ENCODE measurements at regions not wholly inside any gene's neighbourhood (a gene's known extent, or its start where the extent isn't known, plus 50 kb on each side); places are given as distances from the start of the nearest gene placed in this dataset.
"Not testable (repeated sequence)": the region's sequence is repeated elsewhere in the genome, so short reads cannot be mapped to it uniquely, and the experiment has no call there.

DNA sequence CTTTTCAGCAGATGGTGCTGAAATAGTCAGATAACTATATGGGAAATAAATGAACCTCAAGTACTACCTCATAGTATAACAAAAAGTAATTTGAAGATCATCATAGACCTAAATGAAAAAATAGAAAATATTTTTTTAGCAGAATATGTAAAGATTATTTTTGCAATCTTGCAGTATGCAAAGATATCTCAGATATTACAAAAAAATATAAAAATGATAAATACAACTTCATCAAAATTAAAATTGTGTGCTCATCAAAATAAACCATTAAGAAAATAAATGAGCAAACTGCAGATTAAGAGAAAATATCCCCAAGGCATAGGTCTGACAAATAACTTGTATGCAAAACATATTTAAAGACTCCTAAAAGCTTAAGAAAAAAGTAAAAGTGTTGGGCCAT is 83.4 kb upstream of the KCND2 start:
- no peaks in the 10 kb centered on the region for H3K27me3 ChIP-seq (ENCODE audit: control insufficient read depth in 3 of 3, insufficient read depth in 3 of 3, low read length in 2 of 3)
- ATAC-seq (ENCODE audit: insufficient read depth, low FRiP score) (no peak), DNase-seq (no peak)
- no peak overlapping the region for H3K27ac ChIP-seq (ENCODE audit: low read depth in 1 of 2, low read length in 1 of 2)
- no peak overlapping the region for H3K9ac ChIP-seq (ENCODE audit: insufficient read depth in 1 of 2, low read length in 2 of 2)
- no peaks in the 10 kb centered on the region for H3K9me3 ChIP-seq (ENCODE audit: control insufficient read depth in 4 of 4, insufficient read depth in 3 of 4, low read length in 3 of 4)
- no peaks in the 10 kb centered on the region for H3K4me1 ChIP-seq (ENCODE audit: control insufficient read depth in 5 of 5, insufficient read depth in 5 of 5, low read length in 5 of 5)
- no peak overlapping the region for H3K4me3 ChIP-seq
- H3K36me3 ChIP-seq (ENCODE audit: control insufficient read depth in 4 of 4, insufficient read depth in 4 of 4, low read length in 4 of 4), result no peaks in the 10 kb centered on the region
- TF ChIP-seq, protein P1, sequence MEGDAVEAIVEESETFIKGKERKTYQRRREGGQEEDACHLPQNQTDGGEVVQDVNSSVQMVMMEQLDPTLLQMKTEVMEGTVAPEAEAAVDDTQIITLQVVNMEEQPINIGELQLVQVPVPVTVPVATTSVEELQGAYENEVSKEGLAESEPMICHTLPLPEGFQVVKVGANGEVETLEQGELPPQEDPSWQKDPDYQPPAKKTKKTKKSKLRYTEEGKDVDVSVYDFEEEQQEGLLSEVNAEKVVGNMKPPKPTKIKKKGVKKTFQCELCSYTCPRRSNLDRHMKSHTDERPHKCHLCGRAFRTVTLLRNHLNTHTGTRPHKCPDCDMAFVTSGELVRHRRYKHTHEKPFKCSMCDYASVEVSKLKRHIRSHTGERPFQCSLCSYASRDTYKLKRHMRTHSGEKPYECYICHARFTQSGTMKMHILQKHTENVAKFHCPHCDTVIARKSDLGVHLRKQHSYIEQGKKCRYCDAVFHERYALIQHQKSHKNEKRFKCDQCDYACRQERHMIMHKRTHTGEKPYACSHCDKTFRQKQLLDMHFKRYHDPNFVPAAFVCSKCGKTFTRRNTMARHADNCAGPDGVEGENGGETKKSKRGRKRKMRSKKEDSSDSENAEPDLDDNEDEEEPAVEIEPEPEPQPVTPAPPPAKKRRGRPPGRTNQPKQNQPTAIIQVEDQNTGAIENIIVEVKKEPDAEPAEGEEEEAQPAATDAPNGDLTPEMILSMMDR (IDR thresholded peaks at IDR 0.05; ENCODE audit: control extremely low read depth, extremely low read depth), result no peak

GRCh38 chr7:120190109-120190508 is 82.9 kb upstream of the KCND2 start:
- H3K27ac ChIP-seq (ENCODE audit: low read depth in 1 of 2, low read length in 1 of 2), result no peak overlapping the region

GRCh38 chr7:120190566-120190965 is 82.4 kb upstream of the KCND2 start:
- TF ChIP-seq, protein P1 (IDR thresholded peaks at IDR 0.05; ENCODE audit: control extremely low read depth, extremely low read depth), result no peak
- no peak overlapping the region for H3K4me3 ChIP-seq
- ATAC-seq (ENCODE audit: insufficient read depth, low FRiP score), result no peak
- WGBS, 2 donors, result 75 to 77% methylated on average over 1 of the region's 1 CpG
- no peaks in the 10 kb centered on the region for H3K27me3 ChIP-seq (ENCODE audit: control insufficient read depth in 3 of 3, insufficient read depth in 3 of 3, low read length in 2 of 3)
- H3K4me1 ChIP-seq (ENCODE audit: control insufficient read depth in 5 of 5, insufficient read depth in 5 of 5, low read length in 5 of 5), result no peaks in the 10 kb centered on the region
- H3K9ac ChIP-seq (ENCODE audit: insufficient read depth in 1 of 2, low read length in 2 of 2), result no peak overlapping the region
- no peak for DNase-seq
- H3K9me3 ChIP-seq (ENCODE audit: control insufficient read depth in 4 of 4, insufficient read depth in 3 of 4, low read length in 3 of 4), result no peaks in the 10 kb centered on the region
- no peak overlapping the region for H3K27ac ChIP-seq (ENCODE audit: low read depth in 1 of 2, low read length in 1 of 2)
- H3K36me3 ChIP-seq (ENCODE audit: control insufficient read depth in 4 of 4, insufficient read depth in 4 of 4, low read length in 4 of 4), result no peaks in the 10 kb centered on the region

More at GRCh38 chr7:120190109-120190508, 82.9 kb upstream of the KCND2 start:
- Histone ChIP-seq H3K4me3 (no peak overlapping the region), H3K9ac (ENCODE audit: insufficient read depth in 1 of 2, low read length in 2 of 2) (no peak overlapping the region), H3K9me3 (ENCODE audit: control insufficient read depth in 4 of 4, insufficient read depth in 3 of 4, low read length in 3 of 4) (no peaks in the 10 kb centered on the region), H3K27me3 (ENCODE audit: control insufficient read depth in 3 of 3, insufficient read depth in 3 of 3, low read length in 2 of 3) (no peaks in the 10 kb centered on the region), H3K36me3 (ENCODE audit: control insufficient read depth in 4 of 4, insufficient read depth in 4 of 4, low read length in 4 of 4) (no peaks in the 10 kb centered on the region), H3K4me1 (ENCODE audit: control insufficient read depth in 5 of 5, insufficient read depth in 5 of 5, low read length in 5 of 5) (no peaks in the 10 kb centered on the region)
- DNase-seq (no peak), ATAC-seq (ENCODE audit: insufficient read depth, low FRiP score) (no peak)
- TF ChIP-seq, protein P1 (IDR thresholded peaks at IDR 0.05; ENCODE audit: control extremely low read depth, extremely low read depth), result no peak

DNA sequence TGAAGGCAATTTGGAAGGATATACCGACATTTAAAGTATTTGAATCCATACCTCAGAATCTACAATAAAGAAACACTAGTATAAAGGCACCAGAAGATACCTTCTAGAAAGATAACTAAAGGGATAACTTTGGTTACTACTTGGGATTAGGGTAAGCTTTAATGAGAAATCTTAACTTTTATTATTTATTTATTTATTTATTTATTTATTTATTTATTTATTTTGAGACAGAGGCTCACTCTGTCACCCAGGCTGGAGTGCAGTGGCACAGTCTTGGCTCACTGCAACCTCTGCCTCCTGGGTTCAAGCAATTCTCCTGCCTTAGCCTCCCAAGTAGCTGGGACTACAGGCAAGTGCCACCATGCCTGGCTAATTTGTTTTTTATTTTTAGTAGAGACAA is 81.6 kb upstream of the KCND2 start:
- not testable (repeated sequence) for H3K27me3 ChIP-seq (ENCODE audit: control insufficient read depth in 3 of 3, insufficient read depth in 3 of 3, low read length in 2 of 3); H3K9me3 ChIP-seq (ENCODE audit: control insufficient read depth in 4 of 4, insufficient read depth in 3 of 4, low read length in 3 of 4); DNase-seq; H3K9ac ChIP-seq (ENCODE audit: insufficient read depth in 1 of 2, low read length in 2 of 2); H3K27ac ChIP-seq (ENCODE audit: low read depth in 1 of 2, low read length in 1 of 2); H3K4me3 ChIP-seq; H3K4me1 ChIP-seq (ENCODE audit: control insufficient read depth in 5 of 5, insufficient read depth in 5 of 5, low read length in 5 of 5); ATAC-seq (ENCODE audit: insufficient read depth, low FRiP score); H3K36me3 ChIP-seq (ENCODE audit: control insufficient read depth in 4 of 4, insufficient read depth in 4 of 4, low read length in 4 of 4)
- WGBS, 2 donors, result 86% methylated on average over 1 of the region's 1 CpG
